PC-3 (cell line): ENCODE measurements at regions not wholly inside any gene's neighbourhood (a gene's known extent, or its start where the extent isn't known, plus 50 kb on each side); places are given as distances from the start of the nearest gene placed in this dataset.
"Not testable (repeated sequence)": the region's sequence is repeated elsewhere in the genome, so short reads cannot be mapped to it uniquely, and the experiment has no call there.

ENCODE experiments used
- ATAC-seq: fragments of 200-7000 bp; cut with Tn5 transposase; 2 replicates; pipeline ENCODE4 v1.9.1; 2020; ENCODE audit warnings: mild to moderate bottlenecking, moderate library complexity
- BruUV-seq: library from RNA; stranded (reverse); fragments of 400-500 nt; replicated peaks from 2 replicates; lab custom pipeline; 2021; lab: Mats Ljungman, UMichigan
- CTCF ChIA-PET: fragments of 300-600 bp; sonication (Branson Sonifier 250); formaldehyde crosslinking; loops from one replicate; lab custom pipeline; 2022; ENCODE audit warnings: antibody characterized with exemption; lab: Charles Lee
- POLR2A ChIA-PET: fragments of 300-600 bp; sonication (Branson Sonifier 250); formaldehyde crosslinking; loops from one replicate; lab custom pipeline; 2022; ENCODE audit warnings: antibody characterized with exemption; ENCODE audit not compliant: unreplicated experiment; lab: Charles Lee
- DNase-seq: peaks from one replicate; pipeline ENCODE4 v3.0.0-alpha.2; 2015
- H2AFZ ChIP-seq: fragments of 300-600 bp; sonication (generic); 2 replicates; pipeline ENCODE4 v1.6.0; 2016; ENCODE audit warnings: antibody characterized with exemption, low read length
- H3F3A ChIP-seq: fragments of 300-600 bp; sonication (generic); one replicate; pipeline ENCODE4 v1.6.0; 2017; ENCODE audit warnings: antibody characterized with exemption, low read length, control low read depth, mild to moderate bottlenecking; ENCODE audit not compliant: unreplicated experiment
- H3K27ac ChIP-seq: fragments of 300-600 bp; sonication (generic); 2 replicates; pipeline ENCODE4 v1.5.1; 2016; ENCODE audit warnings: mild to moderate bottlenecking, low read length
- H3K27me3 ChIP-seq: fragments of 300-600 bp; sonication (generic); 2 replicates; pipeline ENCODE4 v1.6.1; 2016; ENCODE audit warnings: low read length, mixed read lengths
- H3K36me3 ChIP-seq: fragments of 300-600 bp; sonication (generic); 2 replicates; pipeline ENCODE4 v1.6.1; 2016; ENCODE audit warnings: low read depth, mixed run types, low read length, mixed read lengths
- H3K4me1 ChIP-seq: fragments of 300-600 bp; sonication (generic); 2 replicates; pipeline ENCODE4 v1.5.1; 2016; ENCODE audit warnings: low read length; ENCODE audit not compliant: insufficient read depth
- H3K4me2 ChIP-seq: fragments of 300-600 bp; sonication (generic); 2 replicates; pipeline ENCODE4 v1.6.0; 2016; ENCODE audit warnings: low read length
- H3K4me3 ChIP-seq: fragments of 300-600 bp; sonication (generic); 2 replicates; pipeline ENCODE4 v1.5.1; 2016; ENCODE audit warnings: mild to moderate bottlenecking, low read length, mixed read lengths
- H3K79me2 ChIP-seq: fragments of 300-600 bp; sonication (generic); 2 replicates; pipeline ENCODE4 v1.6.1; 2017; ENCODE audit warnings: low read length, mixed read lengths
- H3K9ac ChIP-seq: fragments of 300-600 bp; sonication (generic); 2 replicates; pipeline ENCODE4 v1.6.0; 2016; ENCODE audit warnings: mild to moderate bottlenecking, low read length
- H3K9me2 ChIP-seq: fragments of 300-600 bp; sonication (generic); replicated peaks from 2 replicates; pipeline ENCODE4 v1.6.1; 2016; ENCODE audit warnings: mixed run types, low read length, mixed read lengths
- H3K9me3 ChIP-seq: fragments of 300-600 bp; sonication (generic); 2 replicates; pipeline ENCODE4 v1.6.1; 2016; ENCODE audit warnings: low read length, mixed read lengths
- H4K20me1 ChIP-seq: fragments of 300-600 bp; sonication (generic); 2 replicates; pipeline ENCODE4 v1.6.1; 2016; ENCODE audit warnings: low read length, mixed read lengths
- CTCF ChIP-seq: fragments of 300-600 bp; sonication (generic); conservative IDR thresholded peaks from 2 replicates; pipeline ENCODE4 v1.5.1; 2017; ENCODE audit warnings: antibody characterized with exemption, low read depth, mild to moderate bottlenecking, low read length
- EZH2 ChIP-seq: fragments of 300-600 bp; sonication (generic); IDR thresholded peaks from one replicate; pipeline ENCODE4 v1.6.1; 2017; ENCODE audit warnings: antibody characterized with exemption, mild to moderate bottlenecking, low read length; ENCODE audit not compliant: unreplicated experiment
- EZH2phosphoT487 ChIP-seq: fragments of 300-600 bp; sonication (generic); IDR thresholded peaks from 2 replicates; pipeline ENCODE4 v1.6.1; 2018; ENCODE audit warnings: mild to moderate bottlenecking, antibody characterized with exemption, low read length, borderline replicate concordance
- intact Hi-C: fragments of 100-400 bp; cut with micrococcal nuclease; formaldehyde crosslinking; loops from 2 replicates; pipeline ENCODE4 v1.9.0; 2023

GRCh38 chr5:117318528-117318927 lies 743.9 kb upstream of the SEMA6A start:
- DNase-seq (no peak), ATAC-seq (no peak)
- H3K4me2 ChIP-seq: no peak overlapping the region
- intact Hi-C loops: no loop called here
- H3F3A ChIP-seq: no peaks in the 10 kb centered on the region
- ChIA-PET POLR2A (no interaction called here), CTCF (no interaction called here)
- H3K36me3 ChIP-seq: no peaks in the 10 kb centered on the region
- no peaks in the 10 kb centered on the region for H4K20me1 ChIP-seq
- no peak overlapping the region for H3K27ac ChIP-seq
- peaks cover 10% of the 10 kb centered on the region; the same call in 1 of the 2 replicates for H3K9me3 ChIP-seq
- H3K9ac ChIP-seq: no peak overlapping the region
- TF ChIP-seq EZH2: no peak
- no peak for TF ChIP-seq EZH2phosphoT487
- no peak for TF ChIP-seq CTCF
- no peaks in the 10 kb centered on the region for H3K27me3 ChIP-seq
- no TSS peak for BruUV-seq
- H3K4me3 ChIP-seq: no peak overlapping the region
- no peaks in the 10 kb centered on the region for H3K4me1 ChIP-seq
- no peak overlapping the region for H2AFZ ChIP-seq
- H3K79me2 ChIP-seq: no peaks in the 10 kb centered on the region
- H3K9me2 ChIP-seq: no peaks in the 10 kb centered on the region

- H3F3A ChIP-seq: no peaks in the 10 kb centered on the region
- no peak overlapping the region for H3K4me3 ChIP-seq
- BruUV-seq: no TSS peak
- H3K9me2 ChIP-seq: no peaks in the 10 kb centered on the region
- intact Hi-C loops: no loop called here
- H3K27ac ChIP-seq: no peak overlapping the region
- no peak overlapping the region for H3K9ac ChIP-seq
- ChIA-PET CTCF (no interaction called here), POLR2A (no interaction called here)
- ATAC-seq (no peak), DNase-seq (no peak)
- H3K36me3 ChIP-seq: no peaks in the 10 kb centered on the region
- no peak overlapping the region for H3K4me2 ChIP-seq
- no peaks in the 10 kb centered on the region for H4K20me1 ChIP-seq
- H2AFZ ChIP-seq: no peak overlapping the region
- no peaks in the 10 kb centered on the region for H3K79me2 ChIP-seq
- no peaks in the 10 kb centered on the region for H3K4me1 ChIP-seq
- H3K9me3 ChIP-seq: peaks cover 10% of the 10 kb centered on the region; the same call in 1 of the 2 replicates
- H3K27me3 ChIP-seq: no peaks in the 10 kb centered on the region
- TF ChIP-seq EZH2 (no peak), EZH2phosphoT487 (no peak), CTCF (no peak)
Observed at GRCh38 chr5:117315170-117315569, 740.5 kb upstream of the SEMA6A start.

GRCh38 chr5:117304512-117305107 lies 730.0 kb upstream of the SEMA6A start:
- H3K9me3 ChIP-seq, H3K36me3 ChIP-seq, H3F3A ChIP-seq, H4K20me1 ChIP-seq, CTCF ChIA-PET, H3K27ac ChIP-seq, DNase-seq, H3K79me2 ChIP-seq, ATAC-seq, H3K9me2 ChIP-seq, H3K4me1 ChIP-seq, H3K9ac ChIP-seq, H3K4me3 ChIP-seq, H3K27me3 ChIP-seq, intact Hi-C loops, BruUV-seq, POLR2A ChIA-PET, H3K4me2 ChIP-seq, H2AFZ ChIP-seq: not testable (repeated sequence)
